ENCODE measurements at regions not wholly inside any gene's neighbourhood (a gene's known extent, or its start where the extent isn't known, plus 50 kb on each side); places are given as distances from the start of the nearest gene placed in this dataset.

GRCh38 chr10:117078168-117078837 lies 59.8 kb downstream of the VAX1 start:
- DNase-seq (ENCODE audit: low read depth) = no peak

GRCh38 chr10:117075064-117075463 lies 63.0 kb downstream of the VAX1 start:
- DNase-seq (ENCODE audit: low read depth) = peak; percentile 5

DNA sequence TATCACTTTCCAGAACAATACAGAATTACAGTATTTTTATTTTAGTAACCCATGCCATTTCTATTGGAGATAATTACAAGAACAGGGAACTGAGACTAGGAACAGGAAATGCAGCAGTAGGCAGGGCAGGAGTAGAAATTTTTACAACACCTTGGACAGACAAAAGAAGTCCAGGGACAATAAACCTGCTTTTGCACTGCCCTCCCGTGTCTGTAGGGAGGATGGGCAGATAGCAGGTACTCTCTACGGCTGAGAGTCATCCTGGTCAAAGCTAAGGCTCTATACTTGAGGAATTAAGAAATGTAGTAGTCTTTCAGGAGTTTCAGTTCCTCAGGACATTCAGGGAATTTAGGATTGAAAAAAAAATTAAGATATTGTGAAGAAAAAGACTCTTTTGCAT lies 63.4 kb downstream of the VAX1 start:
- no peak for DNase-seq (ENCODE audit: low read depth)

DNA sequence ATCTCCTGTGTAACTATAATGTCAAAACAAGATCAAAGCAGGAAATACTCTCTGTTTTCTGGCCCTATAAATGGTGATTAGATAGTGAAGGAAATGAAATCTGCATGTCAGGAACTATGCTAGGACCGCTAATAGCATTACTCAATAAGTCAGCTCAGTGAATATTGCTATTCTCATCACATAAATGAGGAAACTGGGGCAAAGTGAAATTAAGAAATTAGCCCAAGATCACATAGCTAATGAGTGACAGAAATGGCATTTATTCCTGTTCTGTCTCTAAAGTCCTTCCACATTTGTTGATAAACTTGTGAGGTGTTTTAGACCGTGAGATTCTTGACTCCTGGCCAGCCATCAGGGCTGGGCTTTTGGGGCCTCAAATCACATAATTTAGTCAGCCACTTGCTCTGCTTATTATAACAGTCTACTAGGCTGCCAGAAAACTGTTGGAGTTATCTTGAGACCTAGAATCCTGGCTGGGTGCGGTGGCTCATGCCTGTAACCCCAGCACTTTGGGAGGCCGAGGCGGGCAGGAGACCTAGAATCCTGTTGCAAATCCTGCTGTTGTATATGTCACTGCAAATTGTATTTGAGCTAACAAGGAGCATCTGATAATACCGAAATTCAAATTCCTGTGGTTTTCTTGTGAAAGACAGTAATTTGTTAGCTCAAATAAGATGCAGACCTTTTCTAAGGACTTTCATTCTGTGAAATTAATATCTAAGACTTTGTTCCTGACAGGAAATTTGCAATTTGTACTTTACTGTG lies 66.5 kb upstream of the SHTN1 start:
- DNase-seq (ENCODE audit: low read depth) = peak; percentile 16

Data from EH (cell line).